ENCODE measurements at regions not wholly inside any gene's neighbourhood (a gene's known extent, or its start where the extent isn't known, plus 50 kb on each side); places are given as distances from the start of the nearest gene placed in this dataset.
"Not testable (repeated sequence)": the region's sequence is repeated elsewhere in the genome, so short reads cannot be mapped to it uniquely, and the experiment has no call there.

DNA sequence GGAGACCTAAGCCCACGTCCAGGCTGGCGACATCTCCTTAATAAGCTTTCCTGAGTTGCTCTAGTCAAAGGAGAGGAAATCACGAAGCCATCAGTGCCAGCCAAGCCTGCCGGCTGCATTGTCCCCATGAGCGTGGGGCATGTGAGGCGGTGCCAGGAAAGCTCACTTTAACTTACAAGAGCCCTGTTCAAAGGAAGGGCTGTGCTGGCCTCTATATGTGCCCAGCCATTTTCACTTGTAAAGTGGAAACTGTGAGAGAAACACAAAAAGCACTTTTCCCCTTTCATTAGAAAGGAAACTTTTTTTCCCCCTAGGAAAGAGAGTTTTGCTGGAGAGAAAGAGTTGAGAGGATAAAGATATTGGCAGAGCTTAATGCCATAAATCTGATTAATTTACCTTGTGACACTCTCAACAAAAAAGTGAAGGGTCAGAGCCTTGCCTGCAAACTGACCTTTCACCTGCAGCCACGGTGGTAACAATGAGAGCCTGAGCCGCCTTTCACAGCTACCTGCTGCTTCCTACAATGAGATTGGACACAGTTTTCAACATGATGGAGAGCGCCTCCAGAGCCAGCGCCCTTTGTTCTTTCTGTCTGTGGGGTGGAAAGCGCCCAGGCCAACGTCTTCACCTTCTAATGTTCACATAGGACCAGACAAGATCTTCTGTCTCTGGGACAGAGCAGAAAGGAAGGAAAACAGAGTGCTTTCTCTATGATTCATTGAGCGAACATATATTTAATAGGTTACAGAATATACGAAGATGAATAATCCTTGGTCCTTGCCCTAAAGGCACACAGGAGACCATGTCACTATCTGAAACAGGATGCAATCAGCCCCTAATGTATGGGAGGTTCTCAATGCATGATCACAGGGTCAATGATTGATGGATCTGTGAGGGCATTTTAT, 233.1 kb upstream of the HES1 start:
- no peak for DNase-seq (ENCODE audit: low spot score)

GRCh38 chr3:193903512-193903817, 232.5 kb upstream of the HES1 start:
- FAIRE-seq (no peak), DNase-seq (ENCODE audit: low spot score) (no peak)

More for the DNA sequence above, 233.1 kb upstream of the HES1 start:
- no peak for FAIRE-seq

DNA sequence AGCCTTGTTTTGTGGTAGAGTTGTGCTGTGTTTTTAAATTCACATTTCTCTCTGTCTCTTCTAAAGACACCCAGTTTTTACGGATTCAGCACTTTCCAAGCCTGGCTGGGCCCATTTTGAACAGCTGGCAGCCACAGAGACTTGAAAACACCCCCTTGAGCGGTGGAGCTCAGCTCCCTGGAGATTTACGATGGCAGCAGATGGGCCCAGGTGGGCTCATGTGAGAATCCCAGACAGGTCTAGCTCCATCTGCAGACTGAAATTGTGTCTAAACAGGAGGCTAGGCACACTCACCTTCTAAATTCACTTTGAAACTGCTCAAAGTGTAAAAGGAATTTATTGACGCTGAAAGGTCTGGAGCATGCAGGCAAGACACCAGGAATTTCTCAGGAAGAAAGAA, 232.0 kb upstream of the HES1 start:
- no peak for FAIRE-seq
- no peak for DNase-seq (ENCODE audit: low spot score)

DNA sequence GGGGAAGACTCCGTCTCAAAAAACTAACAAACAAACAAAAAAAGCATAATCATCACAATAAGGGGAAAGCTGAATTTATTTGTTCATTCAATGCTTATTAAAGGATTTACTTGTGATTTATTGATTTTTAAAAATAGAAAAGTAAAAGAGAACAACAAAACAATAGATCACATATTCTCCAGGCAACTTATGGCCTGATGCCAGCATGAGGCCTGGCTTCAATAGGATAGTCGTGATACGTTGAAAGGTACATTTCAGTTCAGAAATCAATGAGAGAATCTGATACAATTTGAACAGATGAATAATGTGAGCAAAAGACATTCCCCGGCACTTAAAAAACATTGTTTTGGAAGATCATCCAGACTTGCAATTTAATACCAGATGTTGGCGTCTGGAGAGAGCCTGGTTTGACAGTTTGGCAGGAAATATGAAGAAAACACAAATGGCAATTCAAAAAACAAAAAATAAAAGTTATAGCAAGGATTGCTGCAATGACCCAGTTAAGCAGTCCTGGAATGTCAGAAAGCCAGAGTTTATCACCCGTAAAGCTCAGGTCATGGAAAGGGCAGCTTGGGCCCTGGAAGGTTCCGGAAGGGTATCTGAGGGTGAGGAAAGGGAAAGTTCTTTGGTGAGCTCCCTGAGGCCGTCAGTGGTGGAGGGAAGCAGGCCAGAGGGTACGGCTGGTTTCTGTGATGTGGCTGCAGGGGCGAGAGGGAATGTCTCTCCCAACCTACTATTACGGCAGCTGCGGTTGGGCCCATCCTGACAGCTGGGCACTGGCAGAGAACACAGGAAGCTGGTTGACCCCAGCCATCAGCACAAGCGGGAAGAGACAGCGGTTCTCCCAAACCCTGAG, 230.2 kb upstream of the HES1 start:
- FAIRE-seq (no peak), DNase-seq (ENCODE audit: low spot score) (no peak)

- no peak for DNase-seq (ENCODE audit: low spot score)
- no peak for FAIRE-seq
Observed at GRCh38 chr3:193906849-193907410, 229.0 kb upstream of the HES1 start.

GRCh38 chr3:193908181-193908744, 227.7 kb upstream of the HES1 start:
- FAIRE-seq: no peak
- DNase-seq (ENCODE audit: low spot score): no peak

GRCh38 chr3:193909387-193909786, 226.6 kb upstream of the HES1 start:
- DNase-seq (ENCODE audit: low spot score): no peak
- FAIRE-seq: no peak

- no peak for FAIRE-seq
Observed at GRCh38 chr3:193910310-193910709, 225.6 kb upstream of the HES1 start.

GRCh38 chr3:193910886-193911738, 224.8 kb upstream of the HES1 start:
- no peak for FAIRE-seq
- DNase-seq (ENCODE audit: low spot score): no peak

More at GRCh38 chr3:193910310-193910709, 225.6 kb upstream of the HES1 start:
- DNase-seq (ENCODE audit: low spot score): no peak

GRCh38 chr3:193911784-193912340, 224.1 kb upstream of the HES1 start:
- no peak for FAIRE-seq
- no peak for DNase-seq (ENCODE audit: low spot score)

- no peak for FAIRE-seq
Observed at GRCh38 chr3:193912621-193913178, 223.2 kb upstream of the HES1 start.

DNA sequence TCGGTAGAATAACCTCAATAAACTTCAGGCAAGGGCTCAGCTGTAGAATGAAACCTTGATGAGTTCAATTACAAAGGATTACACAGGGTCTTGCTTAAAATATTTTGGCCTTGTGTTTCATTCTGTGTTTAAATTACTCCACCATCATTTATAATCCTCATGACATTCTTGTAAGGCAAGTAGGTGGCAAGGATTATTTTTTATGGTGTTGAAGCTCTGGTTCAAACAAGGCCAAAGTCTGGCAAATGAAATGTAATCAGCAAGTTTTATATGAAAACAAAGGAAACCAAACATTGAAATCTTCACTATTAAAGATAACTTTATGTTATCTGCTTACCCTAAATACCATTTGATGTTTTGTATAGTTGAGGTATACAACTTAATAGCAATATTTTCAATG, 221.3 kb upstream of the HES1 start:
- FAIRE-seq: no peak
- no peak for DNase-seq (ENCODE audit: low spot score)

More at GRCh38 chr3:193912621-193913178, 223.2 kb upstream of the HES1 start:
- DNase-seq (ENCODE audit: low spot score): no peak

DNA sequence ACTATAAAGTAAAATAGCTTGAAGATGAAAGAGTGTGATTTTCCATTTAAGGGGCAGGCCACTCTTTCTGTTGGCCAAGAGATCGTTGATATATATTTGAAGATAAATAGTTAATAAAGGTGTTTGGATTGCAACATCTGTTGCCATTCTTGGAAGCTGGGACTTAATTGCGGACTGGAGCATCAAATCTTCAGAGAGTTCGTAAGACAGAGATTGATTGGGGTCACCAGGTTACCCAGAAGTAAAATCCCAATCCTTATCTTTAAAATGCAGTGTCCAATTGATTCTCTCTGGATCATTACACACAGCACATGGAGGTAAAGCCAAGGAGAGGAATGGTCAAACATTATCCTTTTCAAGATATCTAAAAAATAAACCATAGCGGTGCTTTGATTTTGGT, 220.8 kb upstream of the HES1 start:
- no peak for DNase-seq (ENCODE audit: low spot score)
- no peak for FAIRE-seq

DNA sequence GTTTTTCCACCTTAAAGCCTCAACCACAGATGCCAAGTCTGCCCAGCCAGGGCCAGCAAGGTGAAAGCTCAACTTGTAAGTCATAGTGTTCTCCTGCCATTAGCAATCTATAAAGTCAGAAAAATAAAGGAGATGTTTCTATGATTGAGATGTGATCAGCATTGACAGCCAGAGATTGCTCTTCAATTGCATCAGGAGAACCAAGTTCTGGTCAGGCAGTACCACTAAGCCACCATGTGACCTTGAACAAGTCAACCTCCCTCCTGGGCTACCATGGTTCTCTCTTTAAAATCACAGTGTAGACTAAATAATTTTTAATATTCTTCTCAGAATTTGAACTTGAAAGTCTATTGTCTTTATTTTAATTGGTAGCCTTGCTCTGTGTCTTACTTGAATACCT, 220.3 kb upstream of the HES1 start:
- DNase-seq (ENCODE audit: low spot score) (no peak), FAIRE-seq (no peak)

GRCh38 chr3:193917158-193917557, 218.8 kb upstream of the HES1 start:
- no peak for DNase-seq (ENCODE audit: low spot score)
- FAIRE-seq: no peak

DNA sequence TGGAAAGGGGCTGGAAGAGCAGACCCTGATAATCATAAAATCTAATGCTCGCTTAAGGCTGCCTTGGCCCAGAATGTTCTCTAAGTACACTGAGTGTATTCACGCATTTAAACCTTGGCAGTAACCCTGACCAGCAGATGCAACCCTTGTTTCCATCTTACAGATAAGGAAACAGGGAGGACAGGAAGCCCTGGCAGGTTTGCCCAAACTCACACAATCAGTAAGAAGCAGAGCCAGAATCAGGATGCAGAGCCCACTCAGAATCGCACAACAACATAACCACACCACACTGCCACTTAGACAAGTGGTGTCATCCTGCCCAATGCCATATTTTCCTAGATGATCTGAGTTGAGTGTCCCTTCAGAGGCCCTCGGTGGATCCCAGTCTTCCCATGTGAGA, 214.5 kb upstream of the HES1 start:
- no peak for FAIRE-seq

DNA sequence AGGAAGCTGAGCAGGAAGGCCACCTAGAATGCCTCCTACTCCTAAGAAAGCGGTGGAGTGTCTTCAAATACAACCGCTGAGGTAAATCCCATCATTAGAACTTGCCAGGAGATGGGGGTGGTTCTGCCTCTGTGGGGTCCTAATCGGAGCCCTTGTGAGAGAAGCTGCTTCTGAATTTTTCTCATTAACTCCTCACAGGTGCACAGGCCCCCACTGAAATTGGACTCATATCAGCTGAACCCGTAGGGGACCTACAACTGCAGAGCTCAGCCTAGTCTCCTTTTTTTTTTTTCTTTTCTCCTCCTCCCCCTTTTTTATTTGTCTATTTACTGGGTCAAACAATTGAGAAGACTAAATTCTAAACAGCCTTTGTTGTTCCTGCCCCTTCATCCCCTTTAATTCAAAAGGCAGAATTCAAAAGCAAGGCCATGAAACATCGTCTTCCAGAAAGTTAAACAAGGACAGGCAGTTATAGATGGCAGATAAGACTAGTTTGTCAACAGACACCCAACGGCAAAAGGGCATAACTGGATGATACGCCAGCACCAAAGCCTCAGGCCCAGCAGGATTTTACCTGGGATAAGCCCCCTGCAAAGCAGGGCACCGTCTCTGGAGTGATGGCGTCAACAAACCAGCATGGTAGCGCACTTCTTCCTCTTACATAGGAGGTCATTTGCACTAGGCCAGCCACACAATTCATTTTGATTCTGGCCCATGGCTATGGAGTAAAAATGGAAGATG, 213.7 kb upstream of the HES1 start:
- DNase-seq (ENCODE audit: low spot score) (no peak), FAIRE-seq (no peak)

More for the DNA sequence above, 214.5 kb upstream of the HES1 start:
- no peak for DNase-seq (ENCODE audit: low spot score)

- not testable (repeated sequence) for FAIRE-seq; DNase-seq (ENCODE audit: low spot score)
Observed at GRCh38 chr3:193923958-193924357, 212.0 kb upstream of the HES1 start.

DNA sequence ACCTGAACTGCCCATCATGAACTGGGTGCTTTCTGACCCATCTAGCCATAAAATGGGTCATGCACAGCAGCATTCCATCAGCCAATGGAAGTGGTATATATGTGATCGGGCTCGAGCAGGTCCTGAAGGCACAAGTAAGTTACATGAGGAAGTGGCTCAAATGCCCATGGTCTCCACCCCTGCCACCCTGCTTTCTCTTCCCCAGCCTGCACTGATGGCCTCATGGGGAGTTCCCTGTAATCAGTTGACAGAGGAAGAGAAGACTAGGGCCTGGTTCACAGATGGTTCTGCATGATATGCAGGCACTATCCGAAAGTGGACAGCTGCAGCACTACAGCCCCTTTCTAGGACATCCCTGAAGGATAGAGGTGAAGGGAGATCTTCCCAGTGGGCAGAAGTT, 209.9 kb upstream of the HES1 start:
- FAIRE-seq; DNase-seq (ENCODE audit: low spot score): not testable (repeated sequence)
